Kidney glomerular epithelial cell (primary cell): ENCODE measurements at regions not wholly inside any gene's neighbourhood (a gene's known extent, or its start where the extent isn't known, plus 50 kb on each side); places are given as distances from the start of the nearest gene placed in this dataset.
A peak's percentile ranks its signal among the peaks of the same experiment; 100 is the strongest.
"Not testable (repeated sequence)": the region's sequence is repeated elsewhere in the genome, so short reads cannot be mapped to it uniquely, and the experiment has no call there.

Source experiments
- DNase-seq: peaks from one replicate; lab custom pipeline; 2025; lab: John Stamatoyannopoulos, UW

- DNase-seq, result no peak
Measured at GRCh38 chr4:84019626-84020025, 479.5 kb downstream of the NKX6-1 start.

- no peak for DNase-seq
Measured at GRCh38 chr4:84003046-84003445, 467.1 kb downstream of the GPAT3 start.

- DNase-seq, result no peak
Measured at GRCh38 chr4:84001876-84002569, 466.1 kb downstream of the GPAT3 start.

- no peak for DNase-seq
Measured at GRCh38 chr4:83996254-83996653, 460.3 kb downstream of the GPAT3 start.

- no peak for DNase-seq
Measured at GRCh38 chr4:83993774-83994173, 457.9 kb downstream of the GPAT3 start.

GRCh38 chr4:83989835-83990234 lies 453.9 kb downstream of the GPAT3 start:
- DNase-seq, result no peak

GRCh38 chr4:83981156-83981555 lies 445.2 kb downstream of the GPAT3 start:
- DNase-seq, result no peak

- no peak for DNase-seq
Measured at GRCh38 chr4:83979773-83980172, 443.9 kb downstream of the GPAT3 start.

- DNase-seq, result no peak
Measured at GRCh38 chr4:83974111-83974780, 438.3 kb downstream of the GPAT3 start.

GRCh38 chr4:83964996-83965541 lies 429.2 kb downstream of the GPAT3 start:
- no peak for DNase-seq

- no peak for DNase-seq
Measured at GRCh38 chr4:83962492-83962891, 426.6 kb downstream of the GPAT3 start.

GRCh38 chr4:83961575-83961974 lies 425.7 kb downstream of the GPAT3 start:
- peak; percentile 51 for DNase-seq

GRCh38 chr4:83959160-83959559 lies 423.3 kb downstream of the GPAT3 start:
- DNase-seq, result no peak

GRCh38 chr4:83947830-83948193 lies 411.9 kb downstream of the GPAT3 start:
- no peak for DNase-seq

- DNase-seq, result no peak
Measured at GRCh38 chr4:83947125-83947829, 411.4 kb downstream of the GPAT3 start.

- not testable (repeated sequence) for DNase-seq
Measured at GRCh38 chr4:83943691-83944090, 407.8 kb downstream of the GPAT3 start.

GRCh38 chr4:83932750-83933391 lies 397.0 kb downstream of the GPAT3 start:
- DNase-seq, result no peak

- DNase-seq, result no peak
Measured at GRCh38 chr4:83931659-83932438, 395.9 kb downstream of the GPAT3 start.

GRCh38 chr4:83929550-83929949 lies 393.6 kb downstream of the GPAT3 start:
- DNase-seq, result no peak

- DNase-seq, result no peak
Measured at GRCh38 chr4:83926950-83927349, 391.0 kb downstream of the GPAT3 start.

GRCh38 chr4:83923341-83923740 lies 387.4 kb downstream of the GPAT3 start:
- DNase-seq, result no peak

GRCh38 chr4:83922402-83922801 lies 386.5 kb downstream of the GPAT3 start:
- DNase-seq, result no peak
